RCC 7860 (cell line): ENCODE measurements at regions not wholly inside any gene's neighbourhood (a gene's known extent, or its start where the extent isn't known, plus 50 kb on each side); places are given as distances from the start of the nearest gene placed in this dataset.
"Not testable (repeated sequence)": the region's sequence is repeated elsewhere in the genome, so short reads cannot be mapped to it uniquely, and the experiment has no call there.

Experiments
- DNase-seq: peaks from one replicate; pipeline ENCODE4 v3.0.0-alpha.2; 2015; ENCODE audit warnings: low spot score
- FAIRE-seq: peaks from 2 replicates; lab custom pipeline; 2012; peaks lifted over from hg19 to GRCh38; lab: Jason Lieb, UNC

DNA sequence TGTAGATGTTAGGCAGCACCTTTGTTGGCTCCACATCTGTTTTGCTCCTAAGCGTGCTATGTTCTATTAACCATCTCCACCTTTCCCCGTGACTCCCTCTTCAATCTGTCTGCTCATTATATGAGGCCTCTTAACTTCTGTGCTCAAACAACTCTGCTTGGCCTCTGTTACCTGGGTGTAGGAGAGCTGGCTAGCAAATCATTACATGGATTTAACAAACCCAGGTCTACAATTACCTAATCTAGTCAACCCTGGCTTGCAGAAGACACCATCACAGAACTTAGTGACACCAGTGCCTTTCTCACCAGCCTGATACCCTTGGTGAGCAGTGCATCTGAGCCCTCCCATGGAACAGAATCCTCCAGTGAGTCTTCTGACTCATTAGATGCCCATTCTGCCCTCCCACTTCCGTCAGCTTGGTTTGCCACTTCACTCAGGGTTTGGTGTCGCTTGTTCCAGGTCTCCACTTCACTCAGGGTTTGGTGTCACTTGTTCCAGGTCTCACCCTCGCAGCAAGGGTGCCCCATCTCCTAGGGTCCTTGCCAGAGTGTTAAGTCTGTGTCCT lies 92.0 kb upstream of the KIF26B start:
- DNase-seq: no peak
- no peak for FAIRE-seq

DNA sequence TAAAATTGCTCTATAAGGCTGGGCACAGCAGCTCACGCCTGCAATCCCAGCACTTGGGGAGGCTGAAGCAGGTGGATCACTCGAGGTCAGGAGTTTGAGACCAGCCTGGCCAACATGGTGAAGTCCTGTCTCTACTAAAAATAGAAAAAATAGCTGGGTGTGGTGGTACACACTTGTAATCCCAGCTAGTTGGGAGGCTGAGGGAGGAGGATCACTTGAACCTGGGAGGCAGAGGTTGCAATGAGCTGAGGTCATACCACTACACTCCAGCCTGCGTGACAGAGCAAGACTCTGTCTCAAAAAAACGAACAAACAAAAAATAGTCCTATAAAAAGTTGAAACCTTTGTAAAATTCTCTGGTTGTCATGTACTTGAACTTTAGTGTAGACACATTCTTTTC lies 93.0 kb upstream of the KIF26B start:
- not testable (repeated sequence) for DNase-seq, FAIRE-seq

DNA sequence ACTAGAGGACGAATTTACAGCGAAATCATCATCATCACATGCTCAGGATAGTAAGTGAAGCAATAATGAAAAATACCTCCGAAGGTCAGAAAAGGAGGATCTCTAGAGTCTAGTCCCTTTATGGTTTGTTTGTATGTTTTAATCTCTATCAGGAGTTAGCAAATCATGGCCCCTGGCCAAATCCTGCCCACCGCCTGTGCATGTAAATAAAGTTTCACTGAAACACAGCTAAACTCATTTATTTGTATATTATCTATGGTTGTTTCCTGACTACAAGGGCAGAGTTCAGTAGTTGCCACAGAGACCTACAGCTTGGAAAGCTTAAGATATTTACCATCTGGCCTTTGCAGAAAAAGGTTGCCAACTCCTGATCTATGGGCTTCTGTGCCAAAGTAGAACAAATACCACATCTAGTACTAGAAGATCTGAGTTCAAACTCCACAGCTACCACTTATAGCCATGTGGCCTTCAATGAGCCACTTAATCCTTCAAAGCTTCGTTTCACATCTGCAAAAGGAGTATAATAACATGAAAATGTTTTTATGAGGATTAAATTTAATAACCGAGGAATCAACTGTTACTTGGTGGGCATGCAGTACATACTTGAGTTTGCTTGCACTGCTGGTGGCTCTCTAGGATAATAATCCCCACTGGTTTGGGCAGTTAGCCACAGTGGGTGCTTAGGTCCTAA lies 94.0 kb upstream of the KIF26B start:
- DNase-seq: no peak
- no peak for FAIRE-seq

DNA sequence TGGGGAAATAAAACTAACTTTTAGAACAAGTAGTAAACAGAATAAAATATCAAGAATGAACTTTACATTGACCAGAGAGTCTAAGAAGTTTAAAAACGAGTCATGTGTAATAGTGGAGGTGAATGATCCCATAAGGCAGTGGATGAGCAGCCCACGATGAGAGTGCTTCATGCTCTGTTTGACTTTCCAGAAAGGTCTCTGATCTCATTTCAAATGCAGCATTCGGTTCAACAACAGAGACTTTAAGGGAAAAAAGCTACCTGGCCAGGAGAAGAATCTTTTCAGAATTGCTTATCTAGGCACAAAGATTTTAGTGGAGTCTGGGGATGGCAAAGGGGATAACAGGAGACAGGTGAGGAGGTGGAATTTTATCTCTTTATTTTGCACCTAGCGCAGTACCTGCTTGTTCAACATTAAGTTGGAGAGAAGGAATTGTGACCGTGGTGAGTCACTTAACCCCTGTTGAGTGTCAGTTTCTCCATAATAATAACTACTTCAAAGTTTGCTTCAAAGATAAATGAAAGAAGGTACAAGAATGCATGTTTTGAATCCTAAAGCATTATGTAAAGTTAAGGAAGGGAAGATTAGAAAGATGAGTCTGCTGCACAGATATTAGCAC lies 94.9 kb upstream of the KIF26B start:
- DNase-seq (no peak), FAIRE-seq (no peak)

DNA sequence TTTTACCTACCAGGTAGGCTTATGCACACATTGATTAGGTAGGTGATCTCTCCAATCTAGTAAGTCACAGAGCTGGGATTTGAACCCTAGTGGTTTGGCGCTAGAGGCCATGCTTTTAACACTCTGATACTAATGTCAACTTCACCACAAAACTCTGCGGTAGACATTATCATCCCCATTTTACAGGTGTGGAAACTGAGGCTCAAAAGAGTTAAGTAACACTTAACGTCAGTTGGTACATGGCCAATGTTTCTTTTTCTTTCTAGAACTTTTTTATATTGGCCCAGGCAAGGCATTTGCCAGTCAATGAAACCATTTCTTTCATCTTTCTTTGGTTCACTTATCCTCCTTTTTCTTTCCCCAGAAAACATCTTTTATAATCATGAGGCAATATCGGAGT lies 95.9 kb upstream of the KIF26B start:
- FAIRE-seq: no peak

DNA sequence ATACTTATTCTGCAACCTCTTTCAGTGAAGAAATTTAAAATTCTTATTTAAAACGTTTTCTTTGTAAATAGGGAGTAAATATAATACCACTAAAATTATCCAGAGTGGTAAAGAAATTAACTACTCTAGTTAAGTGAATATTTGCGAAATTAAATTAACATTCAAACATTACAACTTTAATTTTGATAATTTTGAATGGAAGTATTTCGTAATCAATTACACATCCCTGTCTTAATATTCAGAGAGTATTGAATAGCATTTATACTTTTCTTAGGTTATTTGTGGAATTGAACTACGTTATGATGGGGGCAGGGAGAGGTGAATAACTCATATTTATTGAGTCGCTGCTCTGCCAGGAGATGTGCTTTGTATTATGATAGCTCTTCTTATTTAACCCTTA lies 96.3 kb upstream of the KIF26B start:
- DNase-seq: no peak
- FAIRE-seq: no peak

More for the DNA sequence above, 95.9 kb upstream of the KIF26B start:
- DNase-seq: no peak

DNA sequence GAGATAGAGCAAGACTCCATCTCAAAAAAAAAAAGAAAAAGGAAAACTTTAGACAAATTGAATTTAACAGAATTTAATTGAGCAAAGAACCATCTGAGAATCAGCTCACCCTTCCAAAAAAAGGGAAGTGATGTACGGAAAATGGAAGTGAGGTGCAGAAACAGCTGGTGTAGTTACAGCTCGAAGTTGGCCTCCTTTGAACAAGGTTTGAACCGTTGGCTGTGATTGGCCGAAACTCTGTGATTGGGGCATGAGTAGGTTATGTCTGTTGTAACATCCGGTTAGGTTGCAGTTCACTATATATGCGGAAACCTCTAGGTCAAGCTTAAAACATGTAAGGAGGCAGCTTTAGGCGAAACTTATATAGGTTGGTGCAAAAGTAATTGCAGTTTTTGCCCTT lies 97.9 kb upstream of the KIF26B start:
- FAIRE-seq (no peak), DNase-seq (no peak)

DNA sequence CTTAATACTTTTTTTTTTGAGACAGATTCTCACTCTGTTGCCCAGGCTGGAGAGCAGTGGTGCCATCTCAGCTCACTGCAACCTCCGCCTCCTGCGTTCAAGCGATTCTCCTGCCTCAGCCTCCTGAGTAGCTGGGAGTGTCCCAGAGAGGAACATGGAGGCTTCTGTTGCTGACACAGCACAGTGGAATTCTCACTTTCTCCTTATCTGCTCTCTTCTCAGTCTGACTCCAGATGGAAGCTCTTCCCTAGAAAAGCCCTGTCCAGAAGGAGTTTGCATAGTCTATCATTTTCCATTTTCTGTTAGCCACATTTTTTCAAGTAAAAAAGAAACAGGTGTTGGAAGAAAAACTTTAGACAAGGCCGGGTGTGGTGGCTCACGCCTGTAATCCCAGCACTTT lies 98.5 kb upstream of the KIF26B start:
- DNase-seq, FAIRE-seq: not testable (repeated sequence)

DNA sequence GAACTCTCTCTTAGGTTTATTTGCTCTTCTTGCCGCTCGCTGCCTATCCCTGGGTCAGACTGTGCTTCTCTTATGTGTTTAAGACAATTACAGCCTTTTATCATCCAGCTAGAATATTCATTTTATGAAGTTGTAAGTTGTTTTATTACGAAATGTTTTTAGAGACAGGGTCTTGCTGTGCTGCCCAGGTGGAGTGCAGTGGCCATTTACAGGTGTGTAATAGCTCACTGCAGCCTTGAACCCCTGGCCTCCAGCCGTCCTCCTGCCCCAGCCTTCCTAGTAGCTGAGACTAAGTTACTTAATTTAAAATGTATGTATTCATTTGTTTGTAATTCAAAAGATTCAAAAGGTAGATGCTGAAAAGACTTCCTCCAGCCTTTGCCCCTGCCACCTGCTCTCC lies 99.0 kb upstream of the KIF26B start:
- FAIRE-seq (no peak), DNase-seq (no peak)

DNA sequence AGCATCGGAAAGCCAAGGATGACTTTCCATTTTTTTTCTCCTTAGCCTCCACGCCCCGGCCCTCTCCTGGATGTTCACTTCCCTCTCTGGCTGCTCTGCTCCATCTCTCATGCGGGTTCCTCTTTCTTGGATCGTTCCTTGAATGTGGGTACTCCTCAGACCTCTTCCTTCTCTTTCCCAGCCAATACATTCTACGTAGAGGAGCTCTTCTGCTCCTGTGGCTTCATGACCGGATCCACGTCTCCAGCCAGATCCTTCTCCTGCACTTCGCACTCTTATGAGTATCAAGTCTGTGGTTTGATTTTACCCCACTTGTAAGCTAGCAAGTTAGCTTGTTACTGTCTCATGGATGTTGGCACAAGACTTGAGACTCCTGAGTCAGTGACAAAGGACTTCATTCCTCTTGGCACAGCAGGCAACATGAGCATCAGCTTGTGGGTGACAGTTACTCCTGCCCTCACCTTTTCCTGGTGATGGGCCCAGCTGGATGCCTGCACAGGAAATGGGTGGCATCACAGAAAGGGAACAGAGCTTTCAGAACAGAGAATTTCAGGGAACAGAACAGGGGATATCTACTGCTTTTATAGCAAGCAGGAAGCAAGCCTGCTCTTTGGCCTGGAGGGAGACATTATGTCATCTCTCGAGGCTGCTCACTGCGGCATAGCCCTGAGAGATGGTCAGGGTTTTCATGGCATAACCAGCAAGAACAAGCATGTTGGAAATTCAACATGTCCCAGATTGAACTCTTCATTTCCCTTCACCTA lies 100.1 kb upstream of the KIF26B start:
- FAIRE-seq: no peak
- no peak for DNase-seq

DNA sequence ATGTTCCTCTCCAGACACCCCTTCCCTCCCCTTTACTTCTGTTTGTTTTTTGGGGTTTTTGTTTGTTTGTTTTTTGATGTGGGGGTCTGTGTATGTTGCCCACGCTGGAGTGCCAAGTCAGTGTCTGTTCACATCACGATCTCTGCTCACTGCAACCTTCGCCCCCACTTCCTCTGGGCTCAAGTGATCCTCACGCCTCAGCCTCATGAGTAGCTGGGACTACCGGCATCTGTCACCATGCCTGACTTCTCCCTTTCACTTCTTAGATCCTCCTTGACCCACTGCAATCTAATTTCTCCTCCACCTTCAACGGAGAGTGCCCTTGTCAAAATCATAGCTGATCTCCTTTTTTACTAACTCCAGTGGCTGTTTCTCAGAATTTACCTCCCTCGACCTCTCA lies 100.7 kb upstream of the KIF26B start:
- FAIRE-seq: no peak
- no peak for DNase-seq

DNA sequence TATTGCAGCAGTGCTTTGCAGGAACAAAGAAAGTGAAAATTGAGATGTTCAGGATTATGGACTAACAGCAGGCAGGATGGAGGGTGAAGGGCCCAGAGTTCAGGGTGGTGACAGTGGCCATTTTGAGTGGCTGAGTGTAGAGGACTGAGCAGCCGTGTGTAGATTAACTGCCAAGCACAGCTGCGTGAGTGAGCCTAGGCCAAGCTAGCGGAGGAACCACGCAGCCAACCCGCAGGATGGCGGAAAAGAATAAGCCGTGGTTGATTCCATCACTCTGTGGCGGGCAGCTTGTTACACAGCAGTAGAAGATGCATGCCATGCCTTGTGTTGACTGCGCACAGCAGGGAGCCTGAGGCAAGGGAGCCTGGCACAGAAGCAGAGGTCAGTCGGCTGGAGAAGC lies 102.5 kb upstream of the KIF26B start:
- FAIRE-seq: no peak
- no peak for DNase-seq

DNA sequence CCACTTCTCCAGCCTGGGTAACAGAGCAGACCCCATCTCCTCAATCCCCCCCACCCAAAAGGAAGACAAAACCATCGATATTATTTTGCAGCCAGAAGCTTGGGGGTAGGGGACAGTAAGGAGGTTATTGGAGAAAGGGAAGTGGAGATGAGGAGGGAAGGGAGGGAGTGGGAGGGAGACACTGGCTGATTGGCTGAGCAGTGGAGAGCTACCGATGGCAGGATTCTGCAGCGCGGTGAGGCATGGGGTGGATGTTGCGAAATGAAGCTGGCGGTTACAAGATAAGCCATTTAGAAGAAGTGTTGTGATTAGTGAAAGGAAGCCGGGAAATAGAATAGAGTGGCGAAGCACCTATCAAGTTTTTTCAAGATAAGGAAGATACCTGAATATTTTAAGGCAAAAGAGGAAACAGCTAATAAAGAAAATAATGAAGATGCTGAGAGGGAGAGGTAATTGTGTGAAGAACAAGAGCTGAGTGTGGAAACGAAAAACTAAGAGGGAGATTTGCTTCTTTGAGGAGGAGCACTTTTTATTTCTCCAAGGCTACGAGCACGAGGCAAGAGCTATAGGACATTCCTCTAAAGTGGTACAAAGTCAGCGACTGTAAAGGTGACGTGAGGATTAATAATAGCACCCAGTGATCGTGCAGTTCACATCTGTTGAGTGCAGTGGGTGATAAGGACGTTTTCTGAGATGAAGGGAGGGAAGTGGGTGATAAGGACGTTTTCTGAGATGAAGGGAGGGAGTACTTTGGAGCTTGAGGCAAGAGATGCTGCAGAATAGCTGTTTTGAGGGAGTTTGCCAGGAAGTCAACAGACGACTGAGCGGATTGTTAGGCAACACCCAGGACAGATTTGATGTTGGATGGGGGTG lies 103.2 kb upstream of the KIF26B start:
- FAIRE-seq (no peak), DNase-seq (no peak)

DNA sequence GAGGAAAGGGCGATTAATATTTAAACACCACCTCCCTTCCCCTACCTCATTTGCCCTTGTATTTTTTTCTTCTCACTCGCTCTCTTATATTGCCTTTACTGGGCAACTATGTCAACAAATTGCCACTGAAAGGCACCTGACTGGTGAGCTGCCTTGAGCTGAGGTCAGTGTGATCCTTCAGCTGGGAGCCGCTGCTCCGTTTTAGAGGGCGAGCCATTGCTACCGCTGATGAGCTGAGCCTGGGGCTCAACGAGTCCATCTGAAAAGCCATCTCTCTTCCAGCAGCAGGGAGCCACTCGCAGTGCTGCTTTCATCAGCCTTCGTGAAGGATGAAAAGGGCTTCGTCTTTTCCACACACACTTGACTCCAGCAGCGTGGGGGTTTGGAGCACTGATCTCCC lies 108.0 kb upstream of the KIF26B start:
- FAIRE-seq: no peak
- DNase-seq: no peak

DNA sequence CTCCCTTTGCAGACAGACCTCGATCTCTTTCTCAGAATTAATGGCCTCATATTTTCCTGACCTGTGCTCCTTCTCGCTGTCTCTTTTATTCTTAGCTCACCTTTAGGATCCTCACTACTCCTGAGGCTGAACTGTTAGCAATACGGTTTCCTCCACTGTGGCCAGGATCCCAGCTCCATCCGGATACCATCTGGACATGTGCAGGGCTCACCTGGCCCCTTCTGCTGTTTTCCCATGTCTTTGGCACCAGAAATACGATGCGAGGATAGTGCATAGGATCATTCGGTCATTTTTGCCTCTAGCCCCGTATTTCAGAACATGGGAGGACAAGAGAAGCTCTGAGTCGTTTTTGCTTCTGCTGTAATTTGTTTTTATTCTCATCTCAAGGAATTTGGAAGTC lies 108.5 kb upstream of the KIF26B start:
- no peak for DNase-seq
- FAIRE-seq: no peak

DNA sequence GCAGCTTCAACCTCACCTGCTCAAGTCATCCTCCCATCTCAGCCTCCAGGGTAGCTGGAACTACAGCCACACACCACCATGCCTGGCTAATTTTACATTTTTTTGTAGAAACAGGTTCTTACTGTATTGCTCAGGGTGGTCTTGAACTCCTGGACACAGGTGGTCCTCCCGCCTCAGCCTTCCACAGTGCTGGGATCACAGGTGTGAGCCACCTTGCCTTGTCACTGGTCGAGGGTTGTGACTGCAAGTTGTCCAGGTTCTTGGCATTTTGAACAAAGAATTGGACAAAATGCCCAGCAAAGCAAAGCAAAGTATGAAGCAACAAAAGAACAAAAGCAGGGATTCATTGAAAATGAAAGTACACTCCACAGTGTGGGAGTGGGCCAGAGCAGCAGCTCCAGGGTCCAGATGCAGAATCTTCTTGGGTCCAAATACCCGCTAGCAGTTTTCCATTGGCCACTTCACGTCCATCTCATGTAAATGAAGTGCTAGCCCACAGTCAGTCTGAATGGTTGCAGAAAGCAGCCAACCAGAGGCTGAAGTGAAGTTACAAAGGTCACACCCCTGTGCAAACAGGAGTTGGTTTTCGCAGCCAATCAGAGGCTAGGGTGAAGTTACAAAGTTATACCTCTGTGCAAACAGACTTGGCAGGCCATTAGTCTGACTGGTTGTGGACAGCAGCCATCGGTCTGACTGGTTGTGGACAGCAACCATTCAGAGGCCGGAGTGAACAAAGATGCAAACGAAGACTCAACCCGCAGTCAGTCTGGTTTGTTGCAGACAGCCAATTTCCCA lies 109.5 kb upstream of the KIF26B start:
- no peak for DNase-seq
- no peak for FAIRE-seq

DNA sequence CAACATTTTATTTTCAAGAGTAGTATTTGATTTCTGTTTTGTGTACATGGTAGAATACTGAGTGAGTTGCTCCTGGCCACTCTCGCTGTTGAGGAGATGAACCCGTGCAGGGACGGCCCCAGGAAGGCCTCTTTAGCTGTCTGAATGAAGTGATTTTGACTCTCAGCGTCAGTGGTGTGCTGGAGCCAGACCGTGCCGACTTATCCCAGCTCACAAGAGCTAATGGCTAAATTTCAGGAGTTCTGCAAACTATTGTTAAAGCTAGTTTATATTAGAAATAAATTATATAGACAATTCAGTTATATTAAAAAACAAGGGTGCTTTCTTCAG lies 111.2 kb upstream of the KIF26B start:
- FAIRE-seq (no peak), DNase-seq (no peak)

DNA sequence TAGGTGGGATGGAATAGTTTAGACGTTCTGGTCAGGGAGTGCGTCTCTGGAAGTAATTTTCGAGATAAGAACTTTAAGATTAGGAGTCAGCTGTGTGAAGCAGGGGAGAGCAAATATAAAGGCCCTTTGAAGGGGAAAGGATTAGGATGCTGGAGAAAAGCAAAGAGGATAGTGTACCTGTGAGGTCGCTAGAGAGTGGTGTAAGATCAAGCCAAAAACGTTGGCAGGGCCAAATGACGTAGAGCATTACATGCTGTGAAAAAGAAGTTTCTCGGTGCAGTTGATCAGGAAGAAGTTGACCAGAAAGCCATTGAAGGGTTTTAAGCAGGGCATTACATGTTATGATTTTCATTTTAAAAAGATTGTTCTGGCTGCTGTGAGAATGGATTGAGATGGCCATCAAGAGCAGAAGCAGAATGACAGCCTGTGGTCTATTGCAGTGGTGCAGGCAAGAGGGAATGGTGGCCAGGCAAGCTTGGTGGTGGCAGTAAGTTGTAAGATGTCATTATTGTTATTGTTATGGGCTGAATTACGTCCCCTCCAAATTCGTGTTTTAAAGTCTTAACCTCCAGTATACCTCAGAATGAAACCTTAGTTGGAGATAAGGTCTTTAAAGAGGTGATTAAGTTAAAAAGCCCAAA lies 113.6 kb upstream of the KIF26B start:
- FAIRE-seq (no peak), DNase-seq (no peak)

DNA sequence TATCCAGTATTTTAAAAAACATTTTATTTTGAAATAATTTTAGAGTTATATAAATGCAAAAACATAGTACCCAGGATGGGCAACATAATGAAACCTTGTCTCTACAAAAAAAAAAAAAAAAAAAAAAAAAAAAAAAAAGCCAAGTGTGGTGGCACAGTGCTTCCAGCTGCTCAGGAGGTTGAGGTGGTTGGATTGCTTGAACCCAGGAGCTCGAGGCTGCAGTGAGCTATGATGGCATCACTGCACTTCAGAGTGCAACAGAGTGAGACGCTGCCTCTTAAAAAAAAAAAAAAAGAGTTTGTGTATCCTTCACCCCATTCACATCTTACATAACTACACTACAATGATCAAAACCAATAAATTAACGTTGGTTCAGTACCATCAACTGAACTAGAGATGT lies 115.6 kb upstream of the KIF26B start:
- FAIRE-seq (no peak), DNase-seq (no peak)

DNA sequence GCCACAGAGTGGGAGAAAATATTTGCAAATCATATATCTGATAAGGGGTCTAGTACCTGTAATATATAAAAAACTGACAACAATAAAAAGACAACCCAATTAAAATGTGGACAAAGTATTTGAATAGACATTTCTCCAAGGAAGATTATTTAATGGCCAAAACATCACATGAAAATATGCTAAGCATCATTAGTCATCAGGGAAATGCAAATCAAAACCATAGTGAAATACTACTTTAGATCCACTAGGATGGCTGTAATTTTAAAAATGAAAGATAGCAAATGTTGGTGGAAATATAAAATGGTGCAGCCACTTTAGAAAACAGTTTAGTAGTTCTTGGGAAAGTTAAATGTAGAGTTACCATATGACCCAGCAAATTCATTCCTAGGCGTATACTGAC lies 118.7 kb upstream of the KIF26B start:
- no peak for FAIRE-seq

More for the DNA sequence above, 118.7 kb upstream of the KIF26B start:
- no peak for DNase-seq
